Suprapubic skin (tissue), 4 donors: ENCODE measurements at regions not wholly inside any gene's neighbourhood (a gene's known extent, or its start where the extent isn't known, plus 50 kb on each side); places are given as distances from the start of the nearest gene placed in this dataset.

Experiments
- CTCF ChIP-seq, 2 donors: fragments of 200-600 bp in 1 of 2; fragments of 450-650 bp in 1 of 2; sonication (generic) in 1 of 2; IDR thresholded peaks; one replicate each; pipeline ENCODE4 v1.5.1; 2016 to 2019; ENCODE audit warnings: antibody characterized with exemption in 2 of 2, mild to moderate bottlenecking in 1 of 2, moderate library complexity in 1 of 2
- EP300 ChIP-seq: sonication (generic); formaldehyde crosslinking; IDR thresholded peaks from one replicate; pipeline ENCODE4 v1.6.1; 2017; ENCODE audit warnings: antibody characterized with exemption
- POLR2A ChIP-seq, 2 donors: fragments of 450-650 bp; IDR thresholded peaks; one replicate each; pipeline ENCODE4 v1.6.1; 2017; ENCODE audit warnings: antibody characterized with exemption in 2 of 2, mild to moderate bottlenecking in 2 of 2, moderate library complexity in 2 of 2
- POLR2AphosphoS5 ChIP-seq, 3 donors: sonication (generic); formaldehyde crosslinking; IDR thresholded peaks; one replicate each; pipeline ENCODE4 v1.6.1; 2017; ENCODE audit warnings: antibody characterized with exemption in 3 of 3

GRCh38 chr1:30380625-30380984, 342.8 kb downstream of the MATN1 start:
- TF ChIP-seq POLR2A (IDR thresholded peaks at IDR 0.05), result no peak
- no peak for TF ChIP-seq CTCF (IDR thresholded peaks at IDR 0.05)
- TF ChIP-seq POLR2AphosphoS5 (IDR thresholded peaks at IDR 0.05), result no peak
- TF ChIP-seq EP300, result no peak
